Vagina (tissue), 2 donors: ENCODE measurements at regions not wholly inside any gene's neighbourhood (a gene's known extent, or its start where the extent isn't known, plus 50 kb on each side); places are given as distances from the start of the nearest gene placed in this dataset.

ENCODE experiments used
- POLR2A ChIP-seq, 2 donors: fragments of 450-650 bp; IDR thresholded peaks; one replicate each; pipeline ENCODE4 v1.6.1; 2017; ENCODE audit warnings: antibody characterized with exemption in 2 of 2, mild to moderate bottlenecking in 2 of 2, moderate library complexity in 2 of 2
- POLR2AphosphoS5 ChIP-seq, 2 donors: sonication (generic); formaldehyde crosslinking; IDR thresholded peaks; one replicate each; pipeline ENCODE4 v1.9.0; 2017; ENCODE audit warnings: antibody characterized with exemption in 2 of 2, mild to moderate bottlenecking in 2 of 2, low read depth in 1 of 2; ENCODE audit not compliant: insufficient read depth in 1 of 2
- TF ChIP-seq, protein P1 (sequence below), 3 experiments: fragments of 450-650 bp in 2 of 3; fragments of 200-600 bp in 1 of 3; sonication (generic) in 1 of 3; IDR thresholded peaks; one replicate each; pipeline ENCODE4 v1.5.1; 2017 to 2019; ENCODE audit warnings: antibody characterized with exemption in 3 of 3, mild to moderate bottlenecking in 2 of 3, moderate library complexity in 2 of 3

DNA sequence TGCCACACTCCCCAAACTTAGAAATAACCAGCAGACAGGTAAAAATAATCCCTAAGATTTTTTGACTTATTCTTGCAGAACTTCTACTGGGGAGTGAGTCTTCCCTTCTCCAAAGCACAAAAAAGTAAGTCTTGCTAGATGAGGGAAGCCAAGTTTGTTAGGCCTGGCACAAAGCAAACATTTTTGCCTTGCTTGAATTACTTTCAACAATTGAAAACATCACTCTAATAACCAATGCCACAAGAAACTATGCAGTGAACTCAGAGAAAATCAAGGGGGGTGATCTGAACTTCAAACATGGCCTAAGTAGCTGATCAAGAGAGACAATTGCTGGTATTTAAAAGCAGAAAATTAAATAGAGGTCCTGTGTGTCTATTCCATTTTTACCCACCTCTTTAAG, 123.6 kb upstream of the SLC1A3 start:
- TF ChIP-seq, protein P1, sequence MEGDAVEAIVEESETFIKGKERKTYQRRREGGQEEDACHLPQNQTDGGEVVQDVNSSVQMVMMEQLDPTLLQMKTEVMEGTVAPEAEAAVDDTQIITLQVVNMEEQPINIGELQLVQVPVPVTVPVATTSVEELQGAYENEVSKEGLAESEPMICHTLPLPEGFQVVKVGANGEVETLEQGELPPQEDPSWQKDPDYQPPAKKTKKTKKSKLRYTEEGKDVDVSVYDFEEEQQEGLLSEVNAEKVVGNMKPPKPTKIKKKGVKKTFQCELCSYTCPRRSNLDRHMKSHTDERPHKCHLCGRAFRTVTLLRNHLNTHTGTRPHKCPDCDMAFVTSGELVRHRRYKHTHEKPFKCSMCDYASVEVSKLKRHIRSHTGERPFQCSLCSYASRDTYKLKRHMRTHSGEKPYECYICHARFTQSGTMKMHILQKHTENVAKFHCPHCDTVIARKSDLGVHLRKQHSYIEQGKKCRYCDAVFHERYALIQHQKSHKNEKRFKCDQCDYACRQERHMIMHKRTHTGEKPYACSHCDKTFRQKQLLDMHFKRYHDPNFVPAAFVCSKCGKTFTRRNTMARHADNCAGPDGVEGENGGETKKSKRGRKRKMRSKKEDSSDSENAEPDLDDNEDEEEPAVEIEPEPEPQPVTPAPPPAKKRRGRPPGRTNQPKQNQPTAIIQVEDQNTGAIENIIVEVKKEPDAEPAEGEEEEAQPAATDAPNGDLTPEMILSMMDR (IDR thresholded peaks at IDR 0.05) = no peak
- TF ChIP-seq POLR2A (IDR thresholded peaks at IDR 0.05) (no peak), POLR2AphosphoS5 (IDR thresholded peaks at IDR 0.05; ENCODE audit: insufficient read depth in 1 of 2, low read depth in 1 of 2) (no peak)
